IMR-90 (cell line): ENCODE measurements at regions not wholly inside any gene's neighbourhood (a gene's known extent, or its start where the extent isn't known, plus 50 kb on each side); places are given as distances from the start of the nearest gene placed in this dataset.

Source experiments
- ATAC-seq: fragments of 200-7000 bp; cut with Tn5 transposase; 2 replicates; pipeline ENCODE4 v1.9.1; 2020; ENCODE audit warnings: low read depth, mild to moderate bottlenecking, moderate library complexity
- BruUV-seq: library from RNA; stranded (reverse); fragments of 400-500 nt; replicated peaks from 2 replicates; lab custom pipeline; 2021; lab: Mats Ljungman, UMichigan
- CTCF ChIA-PET: fragments of 300-600 bp; formaldehyde crosslinking; extraction: SDS; loops from one replicate; lab custom pipeline; 2021; ENCODE audit warnings: antibody characterized with exemption; lab: Yijun Ruan, JAX
- POLR2A ChIA-PET: fragments of 300-600 bp; sonication (Branson Sonifier 250); formaldehyde crosslinking; loops from one replicate; lab custom pipeline; 2022; ENCODE audit warnings: antibody characterized with exemption; ENCODE audit not compliant: unreplicated experiment; lab: Charles Lee
- DNase-seq: peaks from one replicate; pipeline ENCODE4 v3.0.0; 2013
- H2AFZ ChIP-seq: replicated peaks from 2 replicates; pipeline ENCODE3; 2013; ENCODE audit warnings: low read length, mild to moderate bottlenecking; ENCODE audit not compliant: poor library complexity
- H2AK5ac ChIP-seq: 2 replicates; pipeline ENCODE4 v1.6.1; 2013; ENCODE audit warnings: low read depth, low read length, inconsistent platforms
- H2AK9ac ChIP-seq: replicated peaks from 2 replicates; pipeline ENCODE3; 2013; ENCODE audit warnings: mild to moderate bottlenecking, low read depth, low read length, moderate library complexity; ENCODE audit not compliant: poor library complexity
- H2BK120ac ChIP-seq: 2 replicates; pipeline ENCODE4 v1.6.1; 2013; ENCODE audit warnings: low read depth, low read length, inconsistent platforms
- H2BK15ac ChIP-seq: 3 replicates; pipeline ENCODE4 v1.6.1; 2013; ENCODE audit warnings: low read depth, low read length, inconsistent platforms
- H2BK20ac ChIP-seq: 2 replicates; pipeline ENCODE4 v1.6.1; 2013; ENCODE audit warnings: low read depth, mild to moderate bottlenecking, inconsistent platforms, low read length, moderate library complexity
- H2BK5ac ChIP-seq: 2 replicates; pipeline ENCODE4 v1.6.1; 2013; ENCODE audit warnings: mild to moderate bottlenecking, low read depth, low read length, inconsistent platforms; ENCODE audit not compliant: poor library complexity, severe bottlenecking
- H3K14ac ChIP-seq: replicated peaks from 2 replicates; pipeline ENCODE4 v1.6.1; 2013; ENCODE audit warnings: low read depth, low read length, inconsistent platforms
- H3K18ac ChIP-seq: 2 replicates; pipeline ENCODE4 v1.6.1; 2013; ENCODE audit warnings: low read depth, low read length, control low read depth
- H3K23ac ChIP-seq: 2 replicates; pipeline ENCODE4 v1.6.1; 2013; ENCODE audit warnings: low read depth, low read length, inconsistent platforms
- H3K27ac ChIP-seq: 2 replicates; pipeline ENCODE4 v1.5.1; 2013; ENCODE audit warnings: mild to moderate bottlenecking, control low read depth, low read length; ENCODE audit not compliant: insufficient read depth
- H3K27me3 ChIP-seq: 2 replicates; pipeline ENCODE4 v1.6.1; 2013; ENCODE audit warnings: low read length; ENCODE audit not compliant: control insufficient read depth, insufficient read depth
- H3K36me3 ChIP-seq: 2 replicates; pipeline ENCODE4 v1.6.1; 2013; ENCODE audit warnings: low read length, mixed read lengths; ENCODE audit not compliant: control insufficient read depth, insufficient read depth
- H3K4ac ChIP-seq: 2 replicates; pipeline ENCODE4 v1.6.1; 2013; ENCODE audit warnings: low read depth, low read length, inconsistent platforms
- H3K4me1 ChIP-seq: 2 replicates; pipeline ENCODE4 v1.6.1; 2013; ENCODE audit warnings: low read length, mixed read lengths; ENCODE audit not compliant: control insufficient read depth, insufficient read depth
- H3K4me2 ChIP-seq: 2 replicates; pipeline ENCODE4 v1.6.1; 2013; ENCODE audit warnings: low read depth, mild to moderate bottlenecking, control low read depth, low read length, moderate library complexity
- H3K4me3 ChIP-seq: 2 replicates; pipeline ENCODE4 v1.5.1; 2013; ENCODE audit warnings: low read depth, mild to moderate bottlenecking, control low read depth, low read length, moderate library complexity; ENCODE audit not compliant: insufficient read depth
- H3K56ac ChIP-seq: 2 replicates; pipeline ENCODE4 v1.6.1; 2013; ENCODE audit warnings: low read length, inconsistent platforms; ENCODE audit not compliant: insufficient read depth; ENCODE audit errors: extremely low read depth
- H3K79me1 ChIP-seq, 2 experiments: 2 replicates each; pipeline ENCODE4 v1.6.1; 2013; ENCODE audit warnings: low read length in 2 of 2, inconsistent platforms in 1 of 2, low read depth in 1 of 2
- H3K9ac ChIP-seq: 2 replicates; pipeline ENCODE4 v1.6.1; 2013; ENCODE audit warnings: low read depth, low read length, control low read depth
- H3K9me1 ChIP-seq: 2 replicates; pipeline ENCODE4 v1.6.1; 2013; ENCODE audit warnings: low read length, inconsistent platforms; ENCODE audit not compliant: insufficient read depth
- H3K9me3 ChIP-seq: 2 replicates; pipeline ENCODE4 v1.6.1; 2013; ENCODE audit warnings: low read length; ENCODE audit not compliant: control insufficient read depth, insufficient read depth
- H4K20me1 ChIP-seq: 2 replicates; pipeline ENCODE4 v1.6.1; 2013; ENCODE audit warnings: low read length, inconsistent platforms; ENCODE audit not compliant: insufficient read depth
- H4K5ac ChIP-seq: 2 replicates; pipeline ENCODE4 v1.6.1; 2013; ENCODE audit warnings: mild to moderate bottlenecking, low read depth, low read length, control low read depth
- H4K8ac ChIP-seq, 2 experiments: 2 replicates each; pipeline ENCODE4 v1.6.1; 2013; ENCODE audit warnings: low read depth in 2 of 2, low read length in 2 of 2, control low read depth in 1 of 2, inconsistent platforms in 1 of 2
- H4K91ac ChIP-seq: 2 replicates; pipeline ENCODE4 v1.6.1; 2013; ENCODE audit warnings: low read depth, low read length, inconsistent platforms; ENCODE audit not compliant: insufficient read depth
- MXI1 ChIP-seq: IDR thresholded peaks from 2 replicates; pipeline ENCODE4 v1.6.1; 2012; ENCODE audit warnings: low read depth, mild to moderate bottlenecking, low read length, moderate library complexity, borderline replicate concordance
- SMC3 ChIP-seq: fragments of 150-350 bp; IDR thresholded peaks from 2 replicates; pipeline ENCODE4 v1.6.1; 2016; ENCODE audit warnings: low read depth, mild to moderate bottlenecking, antibody characterized with exemption, low read length, moderate library complexity
- WGBS, 2 experiments: methylation state at CpG; one replicate each; pipeline versions ENCODE4 v1.1.5 to v1.1.7; 2013; ENCODE audit warnings: missing lambda C conversion rate in 2 of 2; ENCODE audit not compliant: insufficient read length in 1 of 2; ENCODE audit errors: extremely low coverage in 2 of 2; 5-methylcytosine and 5-hydroxymethylcytosine counted together
- dilution Hi-C: fragments of 300-500 bp; cut with HindIII; formaldehyde crosslinking; loops from one replicate; pipeline ENCODE4 v1.14.3; 2018; ENCODE audit warnings: low sequenced_read_pairs; ENCODE audit not compliant: unreplicated experiment
- in situ Hi-C: fragments of 300-500 bp; cut with MboI; formaldehyde crosslinking; loops from 3 replicates; pipeline ENCODE4 v1.14.3; 2019; ENCODE audit warnings: low sequenced_read_pairs, inconsistent platforms, mixed read lengths
- intact Hi-C: fragments of 100-400 bp; cut with micrococcal nuclease; formaldehyde crosslinking; loops from 2 replicates; pipeline ENCODE4 v1.10.0; 2022

DNA sequence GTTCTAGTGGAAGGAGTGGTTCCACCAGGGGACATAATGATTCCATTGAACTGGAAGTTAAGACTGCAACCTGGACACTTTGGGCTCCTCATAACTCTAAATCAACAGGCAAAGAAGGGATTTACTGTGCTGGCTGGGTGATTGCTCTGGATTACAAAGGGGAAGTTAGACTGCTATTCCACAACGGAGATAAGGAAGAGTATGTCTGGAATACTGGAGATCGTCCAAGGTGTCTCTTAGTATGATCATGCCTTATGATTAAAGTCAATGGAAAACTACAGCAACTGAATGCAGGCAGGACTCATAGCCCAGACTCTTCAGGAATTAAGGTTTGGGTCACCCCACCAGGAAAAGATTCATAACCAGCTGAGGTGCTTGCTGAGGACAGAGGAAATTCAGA lies 310.6 kb upstream of the MGMT start:
- Histone ChIP-seq H3K18ac (no peak overlapping the region), H4K20me1 (no peaks in the 10 kb centered on the region), H3K4me3 (no peak overlapping the region), H2BK5ac (no peak overlapping the region), H3K4ac (no peak overlapping the region), H4K5ac (no peak overlapping the region), H3K9ac (no peak overlapping the region), H3K36me3 (no peaks in the 10 kb centered on the region), H2BK15ac (no peak overlapping the region), H3K27me3 (no peaks in the 10 kb centered on the region), H4K91ac (no peak overlapping the region), H3K56ac (no peak overlapping the region), H3K9me3 (peaks cover 10% of the 10 kb centered on the region), H2AK9ac (no peak overlapping the region), H4K8ac (no peak overlapping the region), H2AK5ac (no peak overlapping the region), H3K4me1 (no peaks in the 10 kb centered on the region), H3K9me1 (no peaks in the 10 kb centered on the region), H3K14ac (no peak overlapping the region), H3K23ac (no peak overlapping the region), H2BK120ac (no peak overlapping the region), H3K4me2 (no peak overlapping the region), H2AFZ (no peak overlapping the region), H3K79me1 (no peaks in the 10 kb centered on the region), H2BK20ac (no peak overlapping the region), H3K27ac (no peak overlapping the region)
- DNase-seq (no peak), ATAC-seq (no peak)
- WGBS, 2 experiments: no CpG with 5 or more reads among the region's 2 CpGs
- TF ChIP-seq SMC3 (no peak), MXI1 (no peak)
- dilution Hi-C loops (no loop called here), in situ Hi-C loops (no loop called here), intact Hi-C loops (no loop called here)
- BruUV-seq: no TSS peak
- ChIA-PET POLR2A (no interaction called here), CTCF (no interaction called here)
